NT2/D1 (cell line): ENCODE measurements at regions not wholly inside any gene's neighbourhood (a gene's known extent, or its start where the extent isn't known, plus 50 kb on each side); places are given as distances from the start of the nearest gene placed in this dataset.

Source experiments
- DNase-seq: peaks from one replicate; pipeline ENCODE4 v3.0.0-alpha.2; 2011; ENCODE audit warnings: low read depth, low spot score
- H3K27me3 ChIP-seq: 2 replicates; pipeline ENCODE4 v1.6.0; 2011; ENCODE audit warnings: mild to moderate bottlenecking; ENCODE audit not compliant: insufficient read length, insufficient read depth
- H3K36me3 ChIP-seq: 2 replicates; pipeline ENCODE4 v1.6.1; 2011; ENCODE audit warnings: mild to moderate bottlenecking, low read length, mixed read lengths; ENCODE audit not compliant: insufficient read depth, insufficient read length
- H3K4me1 ChIP-seq: 2 replicates; pipeline ENCODE4 v1.5.1; 2011; ENCODE audit not compliant: insufficient read depth, insufficient read length
- H3K4me3 ChIP-seq: 2 replicates; pipeline ENCODE4 v1.5.1; 2011; ENCODE audit warnings: low read depth; ENCODE audit not compliant: insufficient read length
- H3K9ac ChIP-seq: 2 replicates; pipeline ENCODE4 v1.6.0; 2011; ENCODE audit warnings: low read depth; ENCODE audit not compliant: insufficient read length
- H3K9me3 ChIP-seq: 2 replicates; pipeline ENCODE4 v1.5.1; 2011; ENCODE audit warnings: mild to moderate bottlenecking, low read length; ENCODE audit not compliant: insufficient read depth
- SUZ12 ChIP-seq: IDR thresholded peaks from 2 replicates; pipeline ENCODE4 v1.6.1; 2011; ENCODE audit not compliant: insufficient read length, insufficient read depth; ENCODE audit errors: extremely low read depth
- YY1 ChIP-seq: IDR thresholded peaks from 2 replicates; pipeline ENCODE4 v1.6.1; 2011; ENCODE audit not compliant: insufficient read length, insufficient read depth
- ZNF274 ChIP-seq: IDR thresholded peaks from 2 replicates; pipeline ENCODE4 v1.6.1; 2011; ENCODE audit warnings: mild to moderate bottlenecking, low read depth, low read length

GRCh38 chr1:82348487-82348886, 547.8 kb downstream of the ADGRL2 start:
- no peaks in the 10 kb centered on the region for H3K4me1 ChIP-seq
- H3K9me3 ChIP-seq = peaks cover 32% of the 10 kb centered on the region
- H3K36me3 ChIP-seq = no peaks in the 10 kb centered on the region
- no peaks in the 10 kb centered on the region for H3K27me3 ChIP-seq
- no peak overlapping the region for H3K4me3 ChIP-seq
- TF ChIP-seq YY1 = no peak
- TF ChIP-seq ZNF274 = no peak
- TF ChIP-seq SUZ12 = no peak
- no peak for DNase-seq
- H3K9ac ChIP-seq = no peak overlapping the region

GRCh38 chr1:82346141-82346540, 545.4 kb downstream of the ADGRL2 start:
- H3K36me3 ChIP-seq = no peaks in the 10 kb centered on the region
- H3K9me3 ChIP-seq = peaks cover 25% of the 10 kb centered on the region
- no peaks in the 10 kb centered on the region for H3K27me3 ChIP-seq
- H3K9ac ChIP-seq = no peak overlapping the region
- no peaks in the 10 kb centered on the region for H3K4me1 ChIP-seq
- TF ChIP-seq YY1 (no peak), SUZ12 (no peak), ZNF274 (no peak)
- DNase-seq = no peak
- H3K4me3 ChIP-seq = no peak overlapping the region

GRCh38 chr1:82343381-82343780, 542.6 kb downstream of the ADGRL2 start:
- no peaks in the 10 kb centered on the region for H3K36me3 ChIP-seq
- H3K27me3 ChIP-seq = no peaks in the 10 kb centered on the region
- TF ChIP-seq SUZ12 (no peak), YY1 (no peak), ZNF274 (no peak)
- no peak for DNase-seq
- H3K9me3 ChIP-seq = no peaks in the 10 kb centered on the region
- H3K9ac ChIP-seq = no peak overlapping the region
- no peak overlapping the region for H3K4me3 ChIP-seq
- no peaks in the 10 kb centered on the region for H3K4me1 ChIP-seq

- H3K4me3 ChIP-seq = no peak overlapping the region
- TF ChIP-seq ZNF274 (no peak), SUZ12 (no peak), YY1 (no peak)
- H3K36me3 ChIP-seq = no peaks in the 10 kb centered on the region
- H3K9ac ChIP-seq = no peak overlapping the region
- H3K4me1 ChIP-seq = no peaks in the 10 kb centered on the region
- H3K27me3 ChIP-seq = no peaks in the 10 kb centered on the region
- H3K9me3 ChIP-seq = no peaks in the 10 kb centered on the region
- no peak for DNase-seq
These were observed 536.9 kb downstream of the ADGRL2 start for GRCh38 chr1:82337635-82338034.

GRCh38 chr1:82330330-82330729, 529.6 kb downstream of the ADGRL2 start:
- Histone ChIP-seq H3K4me3 (no peak overlapping the region), H3K9me3 (no peaks in the 10 kb centered on the region)

GRCh38 chr1:82329226-82329625, 528.5 kb downstream of the ADGRL2 start:
- Histone ChIP-seq H3K9ac (no peak overlapping the region), H3K4me1 (no peaks in the 10 kb centered on the region), H3K4me3 (no peak overlapping the region), H3K9me3 (no peaks in the 10 kb centered on the region), H3K36me3 (no peaks in the 10 kb centered on the region), H3K27me3 (no peaks in the 10 kb centered on the region)
- no peak for DNase-seq
- TF ChIP-seq YY1 = no peak
- no peak for TF ChIP-seq SUZ12
- TF ChIP-seq ZNF274 = no peak

More at GRCh38 chr1:82330330-82330729, 529.6 kb downstream of the ADGRL2 start:
- no peaks in the 10 kb centered on the region for H3K27me3 ChIP-seq
- no peak overlapping the region for H3K9ac ChIP-seq
- no peaks in the 10 kb centered on the region for H3K36me3 ChIP-seq
- DNase-seq = no peak
- TF ChIP-seq SUZ12 (no peak), ZNF274 (no peak)
- no peaks in the 10 kb centered on the region for H3K4me1 ChIP-seq

- H3K9ac ChIP-seq = no peak overlapping the region
- no peak for TF ChIP-seq ZNF274
- no peak for TF ChIP-seq SUZ12
- no peak for TF ChIP-seq YY1
- no peak overlapping the region for H3K4me3 ChIP-seq
- no peaks in the 10 kb centered on the region for H3K4me1 ChIP-seq
- H3K9me3 ChIP-seq = no peaks in the 10 kb centered on the region
- DNase-seq = no peak
- H3K36me3 ChIP-seq = no peaks in the 10 kb centered on the region
- H3K27me3 ChIP-seq = no peaks in the 10 kb centered on the region
These were observed 522.6 kb downstream of the ADGRL2 start for GRCh38 chr1:82323144-82323841.

GRCh38 chr1:82321794-82322193, 521.1 kb downstream of the ADGRL2 start:
- no peaks in the 10 kb centered on the region for H3K4me1 ChIP-seq
- H3K9ac ChIP-seq = no peak overlapping the region
- TF ChIP-seq SUZ12 = no peak
- H3K27me3 ChIP-seq = no peaks in the 10 kb centered on the region
- no peaks in the 10 kb centered on the region for H3K9me3 ChIP-seq
- H3K36me3 ChIP-seq = no peaks in the 10 kb centered on the region
- H3K4me3 ChIP-seq = no peak overlapping the region
- DNase-seq = no peak
